CD4-positive, alpha-beta T cell treated with Interleukin-2 at 100 ng/mL for 4 hours (primary cell): ENCODE measurements at regions not wholly inside any gene's neighbourhood (a gene's known extent, or its start where the extent isn't known, plus 50 kb on each side); places are given as distances from the start of the nearest gene placed in this dataset.
"Not testable (repeated sequence)": the region's sequence is repeated elsewhere in the genome, so short reads cannot be mapped to it uniquely, and the experiment has no call there.

Experiments
- DNase-seq: peaks from one replicate; pipeline ENCODE4 v3.0.0-alpha.2; 2020; ENCODE audit warnings: low spot score

- DNase-seq: no peak
Measured at GRCh38 chr15:95175914-95176658, 944.7 kb downstream of the MCTP2 start.

DNA sequence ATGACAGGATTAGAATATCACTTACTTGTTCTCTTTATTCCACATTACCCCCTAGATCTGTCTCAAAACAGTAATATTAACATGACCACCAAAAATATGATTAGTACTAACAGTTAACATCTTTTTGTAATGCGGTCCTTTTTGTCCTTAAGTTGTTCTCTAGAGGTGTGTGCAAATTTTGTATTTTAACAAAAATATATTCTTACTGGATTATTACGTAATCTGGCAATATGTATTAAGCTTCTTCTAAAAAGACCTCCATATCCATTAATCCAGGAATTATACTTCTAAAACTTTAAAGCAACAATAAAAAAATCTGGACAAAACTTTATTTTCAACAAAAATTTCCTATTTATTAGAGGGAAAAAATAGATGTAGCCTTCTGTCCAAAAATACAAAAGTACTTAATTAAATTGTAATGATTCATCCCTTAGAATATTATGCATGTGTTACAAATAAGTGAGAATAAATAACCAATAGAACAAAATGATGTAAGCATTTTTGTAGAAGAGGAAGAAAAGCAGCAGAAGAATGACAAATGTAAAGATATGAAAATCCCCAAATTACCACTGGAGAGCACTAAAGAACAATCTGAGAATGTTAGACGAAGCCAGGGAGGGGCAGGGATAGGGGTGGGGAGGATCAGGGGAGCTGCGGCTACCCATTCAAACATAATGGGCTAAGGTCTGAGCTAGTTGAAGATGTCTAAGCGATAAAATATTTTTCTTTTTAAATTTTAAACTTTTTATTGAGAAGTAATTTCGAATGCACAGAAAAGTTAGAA lies 945.6 kb downstream of the MCTP2 start:
- DNase-seq: no peak

GRCh38 chr15:95180530-95180929 lies 949.2 kb downstream of the MCTP2 start:
- no peak for DNase-seq

GRCh38 chr15:95182091-95182490 lies 950.7 kb downstream of the MCTP2 start:
- no peak for DNase-seq

DNA sequence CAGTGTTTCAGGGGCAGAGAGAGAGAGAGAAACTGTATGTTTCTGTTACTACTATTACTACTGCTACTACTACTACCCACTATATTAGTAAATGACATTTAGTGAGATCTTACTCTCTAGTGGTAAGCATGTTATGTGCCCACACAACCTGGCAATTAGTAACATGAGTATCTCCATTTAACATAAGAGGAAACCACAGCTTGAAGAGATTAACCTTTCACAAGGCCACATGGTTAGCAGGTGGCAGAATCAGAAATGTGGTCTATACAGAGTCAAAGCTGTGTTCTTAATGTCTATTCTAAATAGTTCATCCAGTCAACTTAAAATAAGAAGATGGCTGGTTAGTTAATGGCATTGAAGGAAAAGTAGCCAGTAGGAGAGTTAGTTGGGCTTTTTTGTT lies 961.6 kb downstream of the MCTP2 start:
- no peak for DNase-seq

DNA sequence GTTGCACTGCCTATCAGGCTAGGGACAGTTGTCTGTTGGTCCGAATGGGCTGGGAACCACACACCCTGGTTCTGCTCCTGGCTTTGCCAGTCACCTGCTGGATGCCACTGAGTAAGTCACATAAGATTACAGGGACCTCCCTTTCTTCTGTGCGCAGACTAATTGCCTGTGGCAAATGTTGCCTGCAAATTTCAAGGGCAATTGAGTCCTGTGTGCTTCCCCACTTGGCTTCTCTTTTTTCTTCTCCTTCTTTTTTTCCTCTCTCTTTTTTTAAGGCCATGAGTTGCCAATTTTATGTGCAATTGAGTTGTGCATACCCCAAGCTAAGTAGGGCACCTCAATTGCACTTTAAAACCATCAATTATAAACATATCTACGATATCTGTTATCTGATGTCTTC lies 963.4 kb downstream of the MCTP2 start:
- no peak for DNase-seq

DNA sequence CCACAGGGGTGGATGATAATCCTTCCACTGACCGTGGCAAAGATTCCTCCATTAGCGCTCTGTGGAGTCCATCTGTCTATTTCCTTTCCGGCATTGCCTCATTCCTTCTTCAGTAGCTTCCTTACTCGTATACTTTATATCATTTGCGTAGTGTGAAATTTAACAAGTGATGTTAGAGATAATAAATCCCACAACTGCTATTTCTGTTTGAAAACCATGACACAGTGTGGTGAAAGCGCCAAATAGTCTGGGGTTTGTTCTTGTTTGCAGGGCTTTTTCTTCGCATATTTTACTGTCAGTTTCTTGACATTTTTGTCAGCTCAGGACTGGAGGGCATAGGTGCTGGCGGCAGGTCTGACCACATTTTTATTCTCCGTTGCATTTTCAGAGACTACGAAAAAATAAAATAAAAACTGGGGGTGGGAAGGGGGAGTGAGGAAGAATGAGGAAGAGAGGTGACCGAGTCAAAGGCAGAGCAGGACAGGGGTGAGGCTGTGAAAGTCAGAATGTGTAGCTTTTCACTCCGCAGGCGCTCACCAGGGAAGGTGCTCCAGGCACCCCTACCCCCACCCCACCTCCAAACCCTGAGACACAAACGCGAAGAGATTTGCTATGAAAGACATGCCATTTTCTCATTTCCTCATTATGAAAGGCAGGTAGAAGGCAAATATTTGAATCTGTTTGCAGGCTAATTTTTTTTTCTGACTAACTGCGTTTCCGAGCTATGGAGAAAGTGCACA lies 965.0 kb downstream of the MCTP2 start:
- DNase-seq: no peak

DNA sequence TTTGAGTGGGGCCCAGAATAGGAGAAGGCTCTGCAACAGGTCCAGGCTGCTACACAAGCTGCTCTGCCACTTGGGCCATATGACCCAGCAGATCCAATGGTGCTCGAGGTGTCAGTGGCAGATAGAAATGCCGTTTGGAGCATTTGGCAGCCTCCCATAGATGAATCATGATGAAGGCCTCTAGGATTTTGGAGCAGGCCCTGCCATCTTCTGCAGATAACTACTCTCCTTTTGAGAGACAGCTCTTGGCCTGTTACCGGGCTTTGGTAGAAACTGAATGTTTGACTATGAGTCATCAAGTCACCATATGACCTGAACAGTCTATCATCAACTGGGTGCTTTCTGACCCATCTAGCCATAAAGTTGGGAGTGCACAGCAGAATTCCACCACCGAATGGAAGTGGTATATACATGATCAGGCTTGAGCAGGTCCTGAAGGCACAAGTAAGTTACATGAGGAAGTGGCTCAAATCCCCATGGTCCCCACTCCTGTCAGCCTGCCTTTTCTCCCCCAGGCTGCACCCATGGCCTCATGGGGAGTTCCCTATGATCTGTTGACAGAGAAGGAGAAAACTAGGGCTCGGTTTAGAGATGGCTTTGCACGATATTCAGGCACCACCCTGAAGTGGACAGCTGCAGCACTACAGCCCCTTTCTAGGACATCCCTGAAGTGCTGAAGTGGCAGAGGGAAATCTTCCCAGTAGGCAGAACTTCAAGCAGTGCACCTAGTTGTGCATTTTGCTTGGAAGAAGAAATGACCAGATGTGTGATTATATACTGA lies 971.4 kb downstream of the MCTP2 start:
- no peak for DNase-seq

DNA sequence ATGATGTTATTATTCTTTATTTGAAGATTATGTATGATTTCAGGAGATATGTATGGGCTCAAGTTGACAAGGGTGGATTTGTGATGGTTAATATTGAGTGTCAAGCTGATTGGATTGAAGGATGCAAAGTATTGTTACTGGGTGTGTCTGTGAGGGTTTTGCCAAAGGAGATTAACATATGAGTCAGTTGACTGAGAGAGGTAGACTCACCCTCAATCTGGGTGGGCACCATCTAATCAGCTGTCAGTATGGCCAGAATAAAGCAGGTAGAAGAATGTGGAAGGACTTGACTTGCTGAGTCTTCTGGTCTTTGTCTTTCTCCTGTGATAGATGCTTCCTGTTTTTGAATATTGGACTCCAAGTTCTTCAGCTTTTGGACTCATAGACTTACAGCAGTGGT lies 973.7 kb downstream of the MCTP2 start:
- no peak for DNase-seq

DNA sequence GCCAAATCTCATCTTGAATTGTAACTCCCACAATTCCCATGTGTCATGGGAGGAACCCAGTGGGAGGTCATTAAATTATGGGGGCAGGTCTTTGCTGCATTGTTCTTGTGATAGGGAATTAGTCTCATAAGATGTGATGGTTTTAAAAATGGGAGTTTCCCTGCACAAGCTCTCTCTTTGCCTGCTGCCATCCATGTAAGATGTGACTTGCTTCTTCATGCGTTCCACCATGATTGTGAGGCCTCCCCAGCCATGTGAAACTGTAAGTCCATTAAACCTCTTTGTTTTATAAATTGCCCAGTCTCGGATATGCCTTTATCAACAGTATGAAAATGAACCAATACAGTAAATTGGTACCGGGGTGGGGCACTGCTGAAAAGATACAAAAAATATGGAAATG lies 974.5 kb downstream of the MCTP2 start:
- DNase-seq: not testable (repeated sequence)

- DNase-seq: no peak
Measured at GRCh38 chr15:95208071-95208470, 976.7 kb downstream of the MCTP2 start.

DNA sequence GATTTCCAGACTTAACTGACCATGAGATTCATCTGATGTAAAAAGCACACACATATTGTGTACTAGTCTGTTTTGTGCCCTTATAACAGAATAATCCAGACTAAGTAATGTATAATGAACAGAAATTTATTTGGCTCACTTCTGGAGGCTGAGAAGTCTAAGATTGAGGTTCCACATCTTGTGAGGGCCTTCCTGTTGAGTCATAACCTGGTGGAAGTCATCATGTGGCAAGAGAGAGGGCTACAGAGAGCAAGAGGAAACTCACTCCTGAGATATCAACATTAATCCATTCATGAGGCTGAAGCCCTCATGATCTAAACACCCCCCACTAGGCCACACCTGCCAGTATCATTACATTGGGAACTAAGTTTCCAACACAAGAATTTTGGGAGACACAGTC lies 977.6 kb downstream of the MCTP2 start:
- DNase-seq: no peak

DNA sequence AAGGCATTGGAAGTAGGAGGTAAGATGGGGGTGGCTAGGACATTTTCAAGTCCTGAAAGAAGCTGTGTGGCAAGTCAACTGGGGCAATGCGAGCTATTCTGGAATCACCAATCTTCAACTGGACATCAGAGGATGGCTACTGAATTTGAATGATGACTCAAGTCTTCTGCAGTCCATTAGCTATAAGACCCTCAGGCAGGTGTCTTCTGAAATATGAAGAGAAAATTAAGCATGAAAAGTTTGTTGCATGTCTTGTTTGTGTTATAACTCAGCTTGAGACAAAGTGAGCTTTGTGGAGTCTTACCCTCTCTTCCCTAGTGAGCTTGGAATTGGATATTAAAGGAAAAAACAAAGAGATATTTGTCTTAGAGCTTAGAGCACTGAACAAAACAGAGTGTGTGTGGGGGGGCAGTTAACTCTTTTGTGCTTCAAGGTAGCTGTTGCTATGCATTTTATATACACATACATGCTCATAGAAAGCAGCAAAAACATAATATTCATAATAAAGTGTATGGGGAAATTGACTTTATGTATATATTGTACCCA lies 979.1 kb downstream of the MCTP2 start:
- DNase-seq: no peak

DNA sequence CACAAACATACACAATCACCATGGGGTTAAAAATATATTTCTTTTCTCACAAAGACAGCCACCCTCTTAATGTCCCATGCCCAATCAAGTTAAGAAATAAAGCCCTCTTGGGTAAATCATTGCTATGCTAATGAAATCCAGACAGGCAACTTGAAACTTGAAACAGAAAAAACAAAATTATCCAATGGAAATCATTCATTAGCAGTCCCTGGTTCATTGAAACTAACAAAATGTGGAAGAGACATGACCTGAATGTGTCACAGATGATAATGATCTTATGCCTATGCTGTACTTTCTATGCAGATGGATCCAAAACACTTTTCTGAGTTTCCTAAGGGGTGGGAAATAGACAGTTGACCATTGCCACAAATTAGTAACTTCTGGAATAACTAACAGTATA lies 983.7 kb downstream of the MCTP2 start:
- DNase-seq: no peak

DNA sequence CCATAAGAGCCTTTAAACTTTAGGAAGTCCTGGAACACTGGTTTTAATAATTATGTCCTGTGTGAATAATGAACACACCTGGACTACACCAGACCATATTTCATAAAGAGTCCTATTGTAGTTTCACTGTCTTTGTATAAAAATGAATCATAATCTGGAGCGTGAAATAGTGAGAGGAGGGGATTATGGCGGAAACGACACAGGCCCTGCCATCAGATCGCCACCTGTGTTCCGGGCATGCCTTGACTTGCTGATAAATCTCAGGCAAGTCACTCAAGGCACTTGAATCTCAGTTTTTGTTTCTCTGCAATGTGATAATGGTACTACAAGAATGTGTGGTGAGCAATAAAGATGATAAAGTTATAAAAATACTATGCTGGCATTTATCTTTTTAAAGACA lies 995.5 kb downstream of the MCTP2 start:
- no peak for DNase-seq

DNA sequence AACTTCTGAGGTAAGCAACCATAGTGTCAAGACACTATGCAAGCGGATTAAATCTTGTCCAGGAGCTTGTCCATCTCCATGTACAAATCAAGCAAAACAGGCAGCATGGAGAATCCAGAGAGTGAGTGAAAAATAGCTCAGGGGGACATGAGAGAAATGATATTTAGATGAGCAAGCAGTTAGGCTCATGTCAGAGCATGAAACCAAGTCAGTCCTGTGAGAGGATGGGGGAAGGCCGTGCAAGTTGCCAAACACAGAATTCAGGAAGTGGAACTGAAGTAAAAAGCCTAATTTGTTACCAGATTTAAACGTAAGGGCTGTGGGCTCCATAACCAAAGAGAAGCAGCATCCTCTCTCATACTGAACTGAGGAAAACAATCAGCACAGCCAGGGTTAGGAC lies 995.9 kb downstream of the MCTP2 start:
- DNase-seq: no peak

GRCh38 chr15:95228856-95229555 lies 997.6 kb downstream of the MCTP2 start:
- DNase-seq: no peak

GRCh38 chr15:95235033-95235432 lies 1003.7 kb downstream of the MCTP2 start:
- no peak for DNase-seq

DNA sequence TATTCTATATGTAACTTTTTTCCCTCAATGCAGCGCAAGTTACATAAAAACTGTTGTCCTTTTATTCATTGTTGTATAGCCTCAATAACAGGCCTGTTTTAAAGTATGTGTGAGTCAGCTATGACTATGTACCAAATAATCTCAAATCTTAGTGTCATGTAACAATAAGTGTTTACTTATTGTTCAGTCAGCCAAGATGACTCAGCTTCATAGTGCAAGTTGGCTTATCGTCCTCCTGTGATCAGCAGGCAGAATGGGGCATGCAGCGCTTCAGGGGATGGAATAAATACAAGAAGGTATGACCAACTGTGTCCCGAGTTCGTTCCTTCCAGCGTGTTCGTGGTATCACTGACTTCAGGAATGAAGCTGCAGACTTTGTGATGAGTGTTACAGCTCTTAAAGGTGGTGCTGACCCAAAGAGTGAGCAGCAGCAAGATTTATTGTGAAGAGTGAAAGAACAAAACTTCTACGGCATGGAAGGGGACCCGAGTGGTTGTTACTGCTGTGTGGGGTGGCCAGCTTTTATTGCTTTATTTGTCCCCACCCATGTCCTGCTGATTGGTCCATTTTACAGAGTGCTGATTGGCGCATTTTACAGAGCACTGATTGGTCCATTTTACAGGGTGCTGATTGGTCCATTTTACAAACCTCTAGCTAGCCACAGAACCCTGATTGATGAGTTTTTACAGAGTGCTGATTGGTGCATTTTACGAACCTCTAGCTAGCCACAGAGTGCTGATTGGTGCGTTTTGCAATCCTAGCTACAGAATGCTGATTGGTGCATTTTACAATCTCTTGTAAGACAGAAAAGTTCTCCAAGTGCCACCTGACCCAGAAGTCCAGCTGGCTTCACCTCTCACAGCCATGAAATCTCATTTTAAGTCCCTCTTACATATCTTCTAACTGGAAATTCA lies 1016.0 kb downstream of the MCTP2 start:
- no peak for DNase-seq

DNA sequence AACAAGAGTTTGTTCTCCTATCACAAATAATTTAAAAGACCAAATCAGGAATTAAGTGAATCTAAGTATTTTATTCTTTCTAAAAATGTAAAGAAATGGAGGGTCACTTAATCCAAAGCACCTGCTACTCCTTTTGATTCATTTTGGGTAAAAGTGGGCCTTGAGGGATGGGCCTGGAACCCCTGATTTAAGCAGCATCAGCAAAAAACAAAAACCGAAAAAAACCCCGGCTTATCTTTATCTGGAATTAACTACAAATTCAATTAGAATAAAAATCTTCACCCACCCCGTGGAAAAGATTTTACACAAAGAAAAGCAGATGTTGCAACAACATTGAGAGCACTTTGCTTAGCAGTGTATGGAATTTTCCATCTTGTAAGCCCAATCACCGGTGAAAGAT lies 1018.2 kb downstream of the MCTP2 start:
- no peak for DNase-seq
